ENCODE measurements at regions not wholly inside any gene's neighbourhood (a gene's known extent, or its start where the extent isn't known, plus 50 kb on each side); places are given as distances from the start of the nearest gene placed in this dataset.

DNA sequence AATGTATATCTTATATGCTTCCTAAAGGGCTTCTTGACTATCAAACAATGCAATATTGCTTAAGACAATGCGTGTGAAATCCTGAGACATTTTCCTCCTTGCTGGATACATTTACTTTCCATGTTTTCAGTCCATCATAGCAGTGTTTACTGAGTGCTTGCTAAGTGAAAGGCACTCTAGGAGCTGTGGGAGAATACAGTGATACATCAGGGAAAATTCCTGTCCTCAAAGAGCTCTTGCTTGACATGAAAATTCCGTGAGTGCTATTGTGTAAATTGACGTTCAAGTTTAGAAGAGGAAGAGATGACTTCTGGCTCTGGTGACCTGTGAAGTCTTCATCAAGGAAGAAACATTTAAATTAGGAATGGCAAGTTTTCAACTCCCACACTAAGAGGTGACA is 449.4 kb upstream of the SOX11 start:
- TF ChIP-seq EP300 (IDR thresholded peaks at IDR 0.05): no peak
- TF ChIP-seq, protein P1, sequence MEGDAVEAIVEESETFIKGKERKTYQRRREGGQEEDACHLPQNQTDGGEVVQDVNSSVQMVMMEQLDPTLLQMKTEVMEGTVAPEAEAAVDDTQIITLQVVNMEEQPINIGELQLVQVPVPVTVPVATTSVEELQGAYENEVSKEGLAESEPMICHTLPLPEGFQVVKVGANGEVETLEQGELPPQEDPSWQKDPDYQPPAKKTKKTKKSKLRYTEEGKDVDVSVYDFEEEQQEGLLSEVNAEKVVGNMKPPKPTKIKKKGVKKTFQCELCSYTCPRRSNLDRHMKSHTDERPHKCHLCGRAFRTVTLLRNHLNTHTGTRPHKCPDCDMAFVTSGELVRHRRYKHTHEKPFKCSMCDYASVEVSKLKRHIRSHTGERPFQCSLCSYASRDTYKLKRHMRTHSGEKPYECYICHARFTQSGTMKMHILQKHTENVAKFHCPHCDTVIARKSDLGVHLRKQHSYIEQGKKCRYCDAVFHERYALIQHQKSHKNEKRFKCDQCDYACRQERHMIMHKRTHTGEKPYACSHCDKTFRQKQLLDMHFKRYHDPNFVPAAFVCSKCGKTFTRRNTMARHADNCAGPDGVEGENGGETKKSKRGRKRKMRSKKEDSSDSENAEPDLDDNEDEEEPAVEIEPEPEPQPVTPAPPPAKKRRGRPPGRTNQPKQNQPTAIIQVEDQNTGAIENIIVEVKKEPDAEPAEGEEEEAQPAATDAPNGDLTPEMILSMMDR (IDR thresholded peaks at IDR 0.05): no peak
- TF ChIP-seq POLR2AphosphoS5 (IDR thresholded peaks at IDR 0.05): no peak
- no peak for TF ChIP-seq POLR2A (IDR thresholded peaks at IDR 0.05; ENCODE audit: low read depth)
